Thyroid gland (tissue), 4 donors: ENCODE measurements at regions not wholly inside any gene's neighbourhood (a gene's known extent, or its start where the extent isn't known, plus 50 kb on each side); places are given as distances from the start of the nearest gene placed in this dataset.

Source experiments
- CTCF ChIP-seq, 6 experiments: fragments of 200-600 bp in 3 of 6; fragments of 450-650 bp in 3 of 6; sonication (generic) in 3 of 6; IDR thresholded peaks; one replicate each; pipeline ENCODE4 v1.5.1; 2016 to 2019; ENCODE audit warnings: antibody characterized with exemption in 6 of 6, mild to moderate bottlenecking in 2 of 6, inconsistent platforms in 1 of 6, moderate library complexity in 1 of 6
- POLR2A ChIP-seq, 2 donors: fragments of 450-650 bp; IDR thresholded peaks; one replicate each; pipeline ENCODE4 v1.6.1; 2017; ENCODE audit warnings: antibody characterized with exemption in 2 of 2, mild to moderate bottlenecking in 2 of 2, moderate library complexity in 1 of 2

GRCh38 chr1:56028911-56029310 is 550.5 kb downstream of the PLPP3 start:
- TF ChIP-seq POLR2A (IDR thresholded peaks at IDR 0.05) (no peak), CTCF (IDR thresholded peaks at IDR 0.05) (no peak)
